ENCODE measurements at regions not wholly inside any gene's neighbourhood (a gene's known extent, or its start where the extent isn't known, plus 50 kb on each side); places are given as distances from the start of the nearest gene placed in this dataset.

DNA sequence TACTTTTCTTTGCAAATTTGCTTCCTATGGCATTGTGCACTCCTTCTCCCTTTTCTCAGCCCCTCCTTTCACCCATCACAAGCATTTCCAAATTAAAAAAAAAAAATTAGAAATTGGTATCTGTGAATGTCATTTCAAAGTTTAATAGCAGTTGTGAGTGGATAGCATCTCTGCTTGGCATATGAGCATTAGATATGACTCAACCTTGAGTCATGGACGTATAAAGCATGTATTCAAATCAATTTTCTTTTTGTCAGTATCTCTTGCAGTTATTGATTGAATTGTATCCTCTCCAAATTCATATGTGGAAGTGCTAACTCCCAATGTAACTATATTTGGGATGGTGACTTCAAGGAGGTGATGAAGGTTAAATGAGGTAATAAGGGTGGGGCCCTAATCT, 60.1 kb upstream of the MAP3K7 start:
- TF ChIP-seq, protein P1, sequence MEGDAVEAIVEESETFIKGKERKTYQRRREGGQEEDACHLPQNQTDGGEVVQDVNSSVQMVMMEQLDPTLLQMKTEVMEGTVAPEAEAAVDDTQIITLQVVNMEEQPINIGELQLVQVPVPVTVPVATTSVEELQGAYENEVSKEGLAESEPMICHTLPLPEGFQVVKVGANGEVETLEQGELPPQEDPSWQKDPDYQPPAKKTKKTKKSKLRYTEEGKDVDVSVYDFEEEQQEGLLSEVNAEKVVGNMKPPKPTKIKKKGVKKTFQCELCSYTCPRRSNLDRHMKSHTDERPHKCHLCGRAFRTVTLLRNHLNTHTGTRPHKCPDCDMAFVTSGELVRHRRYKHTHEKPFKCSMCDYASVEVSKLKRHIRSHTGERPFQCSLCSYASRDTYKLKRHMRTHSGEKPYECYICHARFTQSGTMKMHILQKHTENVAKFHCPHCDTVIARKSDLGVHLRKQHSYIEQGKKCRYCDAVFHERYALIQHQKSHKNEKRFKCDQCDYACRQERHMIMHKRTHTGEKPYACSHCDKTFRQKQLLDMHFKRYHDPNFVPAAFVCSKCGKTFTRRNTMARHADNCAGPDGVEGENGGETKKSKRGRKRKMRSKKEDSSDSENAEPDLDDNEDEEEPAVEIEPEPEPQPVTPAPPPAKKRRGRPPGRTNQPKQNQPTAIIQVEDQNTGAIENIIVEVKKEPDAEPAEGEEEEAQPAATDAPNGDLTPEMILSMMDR (IDR thresholded peaks at IDR 0.05), result no peak
- no peak overlapping the region for H3K27ac ChIP-seq
- no peaks in the 10 kb centered on the region for H3K9me3 ChIP-seq
- no peaks in the 10 kb centered on the region for H3K4me1 ChIP-seq
- intact Hi-C loops (cut with DNase I), result no loop called here
- no peak for ATAC-seq
- no peak for DNase-seq
- no peaks in the 10 kb centered on the region for H3K36me3 ChIP-seq
- FAIRE-seq, result no peak
- no peaks in the 10 kb centered on the region for H3K27me3 ChIP-seq
- H3K4me3 ChIP-seq, result no peak overlapping the region
- 52 to 57% methylated on average over 1 of the region's 1 CpG for WGBS, 2 donors

- H3K4me3 ChIP-seq, result no peak overlapping the region
- FAIRE-seq, result no peak
- no peak for DNase-seq
- no peaks in the 10 kb centered on the region for H3K4me1 ChIP-seq
- intact Hi-C loops (cut with DNase I), result no loop called here
- H3K36me3 ChIP-seq, result no peaks in the 10 kb centered on the region
- TF ChIP-seq, protein P1 (IDR thresholded peaks at IDR 0.05), result no peak
- no peak for ATAC-seq
- H3K27ac ChIP-seq, result no peak overlapping the region
- H3K9me3 ChIP-seq, result no peaks in the 10 kb centered on the region
- no peaks in the 10 kb centered on the region for H3K27me3 ChIP-seq
- 25 to 35% methylated on average over 4 of the region's 4 CpGs for WGBS, 2 donors
Observed at GRCh38 chr6:90645634-90646033, 58.8 kb upstream of the MAP3K7 start.

GRCh38 chr6:90644492-90644891, 57.6 kb upstream of the MAP3K7 start:
- no peak for FAIRE-seq
- TF ChIP-seq, protein P1 (IDR thresholded peaks at IDR 0.05), result no peak
- intact Hi-C loops (cut with DNase I), result no loop called here
- no peak for ATAC-seq
- Histone ChIP-seq H3K27me3 (no peaks in the 10 kb centered on the region), H3K4me3 (no peak overlapping the region), H3K4me1 (no peaks in the 10 kb centered on the region), H3K9me3 (no peaks in the 10 kb centered on the region), H3K27ac (no peak overlapping the region), H3K36me3 (no peaks in the 10 kb centered on the region)
- DNase-seq, result no peak
- WGBS, 2 donors, result 24 to 34% methylated on average over 2 of the region's 2 CpGs

GRCh38 chr6:90643381-90643780, 56.5 kb upstream of the MAP3K7 start:
- no peaks in the 10 kb centered on the region for H3K27me3 ChIP-seq
- H3K36me3 ChIP-seq, result no peaks in the 10 kb centered on the region
- FAIRE-seq, result no peak
- no peak for ATAC-seq
- intact Hi-C loops (cut with DNase I), result no loop called here
- H3K4me1 ChIP-seq, result no peaks in the 10 kb centered on the region
- DNase-seq, result no peak
- 26 to 34% methylated on average over 3 of the region's 3 CpGs for WGBS, 2 donors
- TF ChIP-seq, protein P1 (IDR thresholded peaks at IDR 0.05), result no peak
- no peaks in the 10 kb centered on the region for H3K9me3 ChIP-seq
- no peak overlapping the region for H3K4me3 ChIP-seq
- no peak overlapping the region for H3K27ac ChIP-seq

DNA sequence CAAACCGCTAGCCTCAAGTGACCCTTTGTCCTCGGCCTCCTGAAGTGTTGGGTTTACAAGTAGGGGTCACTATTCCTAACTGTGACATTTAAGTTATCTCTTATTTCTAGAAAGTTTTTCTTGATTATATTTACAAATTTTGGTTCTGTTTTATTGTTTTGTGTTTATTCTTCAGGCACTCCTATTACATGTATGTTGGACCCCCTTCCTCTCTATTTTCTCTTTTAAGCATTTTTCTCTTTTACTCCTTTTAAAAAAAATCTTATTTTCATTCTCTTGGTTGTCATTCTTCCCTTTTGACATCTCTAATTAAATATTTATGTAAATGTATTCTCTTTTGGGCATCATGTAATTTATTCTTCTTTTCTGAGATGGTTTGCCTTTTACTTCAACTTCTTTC, 50.4 kb upstream of the MAP3K7 start:
- H3K4me1 ChIP-seq, result no peaks in the 10 kb centered on the region
- no peaks in the 10 kb centered on the region for H3K36me3 ChIP-seq
- intact Hi-C loops (cut with DNase I), result no loop called here
- H3K4me3 ChIP-seq, result no peak overlapping the region
- H3K27me3 ChIP-seq, result no peaks in the 10 kb centered on the region
- no peak overlapping the region for H3K27ac ChIP-seq
- H3K9me3 ChIP-seq, result no peaks in the 10 kb centered on the region
- 63 to 85% methylated on average over 2 of the region's 2 CpGs for WGBS, 2 donors
- TF ChIP-seq, protein P1 (IDR thresholded peaks at IDR 0.05), result no peak
- DNase-seq, result no peak
- FAIRE-seq, result no peak
- no peak for ATAC-seq

Small RNAs in the stretch of these regions (microRNA-seq; reads per million reads assigned to microRNA genes)
- gene MIR4643, result 0 reads per million in 2 donors
